ENCODE measurements at regions not wholly inside any gene's neighbourhood (a gene's known extent, or its start where the extent isn't known, plus 50 kb on each side); places are given as distances from the start of the nearest gene placed in this dataset.

GRCh38 chr15:38035701-38036100 lies 101.3 kb downstream of the TMCO5A start:
- H3K4me3 ChIP-seq (ENCODE audit: low read depth, low read length) = no peak overlapping the region
- no peak for TF ChIP-seq CTCF (conservative IDR thresholded peaks at IDR 0.05; ENCODE audit: low read depth, low read length)
- DNase-seq (ENCODE audit: low read depth) = no peak

GRCh38 chr15:38036790-38037338 lies 102.4 kb downstream of the TMCO5A start:
- DNase-seq (ENCODE audit: low read depth) = no peak

DNA sequence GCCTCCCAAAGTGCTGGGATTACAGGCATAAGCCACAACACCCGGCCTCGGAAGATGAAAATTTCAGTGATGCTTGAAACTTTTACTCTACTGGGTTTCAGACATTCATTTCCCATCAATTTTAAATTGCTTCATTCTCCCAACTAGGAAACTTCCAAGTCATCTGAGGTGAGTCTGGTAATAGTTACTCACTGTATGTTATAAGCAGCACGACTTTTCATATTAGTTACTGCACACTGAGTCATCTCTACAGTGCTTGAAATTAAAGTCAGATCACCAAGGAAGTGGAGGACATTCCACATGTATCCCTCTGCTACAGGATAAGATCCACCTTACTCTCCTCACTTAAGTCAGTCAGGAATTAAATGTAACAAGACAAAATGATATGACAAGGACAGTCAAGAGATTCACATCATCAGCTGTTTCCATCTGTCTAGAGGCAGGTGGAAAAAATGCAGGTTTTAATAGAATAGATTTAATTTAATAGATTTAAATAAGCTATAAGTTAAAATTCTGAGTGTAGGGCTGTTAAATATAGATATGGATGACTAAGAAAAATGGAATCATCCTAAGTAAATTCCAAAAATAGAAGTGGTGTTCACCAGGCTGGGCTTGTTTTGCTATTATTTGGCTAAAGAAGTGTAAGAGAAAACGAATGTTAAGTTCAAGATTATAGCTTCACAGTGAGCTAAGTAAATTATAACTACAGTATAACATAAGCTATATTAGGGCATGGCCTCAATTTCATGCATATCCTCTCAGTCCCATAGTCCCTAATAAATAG lies 104.4 kb downstream of the TMCO5A start:
- no peak for TF ChIP-seq CTCF (conservative IDR thresholded peaks at IDR 0.05; ENCODE audit: low read depth, low read length)
- H3K4me3 ChIP-seq (ENCODE audit: low read depth, low read length) = no peak overlapping the region
- peak; percentile 55 for DNase-seq (ENCODE audit: low read depth)

More at GRCh38 chr15:38036790-38037338, 102.4 kb downstream of the TMCO5A start:
- TF ChIP-seq CTCF (conservative IDR thresholded peaks at IDR 0.05; ENCODE audit: low read depth, low read length) = no peak
- H3K4me3 ChIP-seq (ENCODE audit: low read depth, low read length) = no peak overlapping the region

- H3K4me3 ChIP-seq (ENCODE audit: low read depth, low read length) = no peak overlapping the region
- TF ChIP-seq CTCF (conservative IDR thresholded peaks at IDR 0.05; ENCODE audit: low read depth, low read length) = no peak
- DNase-seq (ENCODE audit: low read depth) = no peak
Measured at GRCh38 chr15:38040615-38041014, 106.2 kb downstream of the TMCO5A start.

DNA sequence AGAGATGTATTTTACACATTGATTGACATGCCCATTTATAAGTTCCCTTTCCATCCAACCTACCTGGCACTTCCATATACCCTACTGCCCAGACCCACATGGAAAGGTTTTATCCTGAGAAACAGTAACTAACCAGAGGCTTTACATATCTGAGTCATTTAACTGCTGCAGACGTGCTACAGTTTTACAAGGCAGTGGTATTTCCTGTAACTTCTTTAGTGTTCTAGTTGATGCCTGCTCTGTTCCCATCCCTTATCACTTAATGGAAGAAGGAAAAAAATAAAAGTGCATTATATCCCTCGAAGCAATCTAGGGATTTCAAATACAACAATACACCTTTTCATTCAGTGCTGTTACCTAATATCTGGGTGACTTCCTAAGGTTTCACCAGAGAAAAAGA lies 107.1 kb downstream of the TMCO5A start:
- no peak for TF ChIP-seq CTCF (conservative IDR thresholded peaks at IDR 0.05; ENCODE audit: low read depth, low read length)
- no peak for DNase-seq (ENCODE audit: low read depth)
- no peak overlapping the region for H3K4me3 ChIP-seq (ENCODE audit: low read depth, low read length)

GRCh38 chr15:38042211-38042610 lies 107.8 kb downstream of the TMCO5A start:
- TF ChIP-seq CTCF (conservative IDR thresholded peaks at IDR 0.05; ENCODE audit: low read depth, low read length) = no peak
- no peak for DNase-seq (ENCODE audit: low read depth)

More at GRCh38 chr15:38042211-38042610, 107.8 kb downstream of the TMCO5A start:
- H3K4me3 ChIP-seq (ENCODE audit: low read depth, low read length) = no peak overlapping the region

Data from epithelial cell of proximal tubule (primary cell).